Left lung (tissue), 4 donors: ENCODE measurements at regions not wholly inside any gene's neighbourhood (a gene's known extent, or its start where the extent isn't known, plus 50 kb on each side); places are given as distances from the start of the nearest gene placed in this dataset.

Source experiments
- ATAC-seq: fragments of 200-7000 bp; cut with Tn5 transposase; one replicate; pipeline ENCODE4 v1.9.1; 2020; ENCODE audit warnings: moderate library complexity
- DNase-seq, 4 donors: peaks; one replicate each; pipeline ENCODE4 v3.0.0-alpha.2; 2013 to 2020
- H3K27ac ChIP-seq, 2 donors: fragments of 200-600 bp; sonication (generic) in 1 of 2; one replicate each; pipeline versions ENCODE4 v1.5.0 to v1.8.0; 2020 to 2021
- H3K27me3 ChIP-seq, 2 donors: fragments of 200-600 bp; sonication (generic) in 1 of 2; one replicate each; pipeline versions ENCODE4 v1.5.0 to v1.8.0; 2020 to 2021
- H3K36me3 ChIP-seq, 2 donors: fragments of 200-600 bp; sonication (generic) in 1 of 2; one replicate each; pipeline versions ENCODE4 v1.5.0 to v1.8.0; 2020 to 2021
- H3K4me1 ChIP-seq, 2 donors: fragments of 200-600 bp; one replicate each; pipeline ENCODE4 v1.8.0; 2021
- H3K4me3 ChIP-seq, 2 donors: fragments of 200-600 bp; sonication (generic) in 1 of 2; one replicate each; pipeline versions ENCODE4 v1.5.0 to v1.8.0; 2020 to 2021; ENCODE audit warnings: mild to moderate bottlenecking in 1 of 2
- H3K9me3 ChIP-seq, 2 donors: fragments of 200-600 bp; sonication (generic) in 1 of 2; one replicate each; pipeline versions ENCODE4 v1.5.0 to v1.8.0; 2020 to 2021
- CTCF ChIP-seq, 2 donors: fragments of 200-600 bp; sonication (generic) in 1 of 2; IDR thresholded peaks; one replicate each; pipeline versions ENCODE4 v1.5.0 to v1.8.0; 2021; ENCODE audit warnings: antibody characterized with exemption in 2 of 2
- intact Hi-C, 2 donors: fragments of 100-400 bp; cut with DNase I; formaldehyde crosslinking; loops; one replicate each; pipeline versions ENCODE4 v1.11.2 to v1.14.2; 2022
- donor health status: DM: no; HTN: yes; CAD: no.
- donor health status: DM: no; HTN: no; CAD: no.

DNA sequence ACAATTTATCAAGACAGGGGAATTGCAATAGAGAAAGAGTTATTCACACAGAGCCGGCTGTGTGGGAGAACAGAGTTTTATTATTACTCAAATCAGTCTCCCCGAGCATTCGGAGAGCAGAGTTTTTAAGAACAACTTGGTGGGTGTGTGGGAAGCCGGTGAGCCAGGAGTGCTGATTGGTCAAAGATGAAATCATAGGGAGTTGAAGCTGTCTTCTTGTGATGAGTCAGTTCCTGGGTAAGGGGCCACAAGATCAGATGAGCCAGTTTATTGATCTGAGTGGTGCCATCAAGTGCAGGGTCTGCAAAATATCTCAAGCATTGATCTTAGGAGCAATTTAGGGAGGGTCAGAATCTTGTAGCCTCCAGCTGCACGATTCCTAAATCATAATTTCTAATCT, 50.0 kb upstream of the ECI2 start:
- no peak overlapping the region for H3K4me3 ChIP-seq
- TF ChIP-seq CTCF (IDR thresholded peaks at IDR 0.05): no peak
- intact Hi-C loops: no loop called here

More for the DNA sequence above, 50.0 kb upstream of the ECI2 start:
- H3K9me3 ChIP-seq: no peaks in the 10 kb centered on the region
- no peaks in the 10 kb centered on the region for H3K36me3 ChIP-seq
- H3K4me1 ChIP-seq: no peaks in the 10 kb centered on the region
- DNase-seq (no peak), ATAC-seq (no peak)
- H3K27ac ChIP-seq: no peak overlapping the region
- no peaks in the 10 kb centered on the region for H3K27me3 ChIP-seq
